SK-N-SH (cell line): ENCODE measurements at regions not wholly inside any gene's neighbourhood (a gene's known extent, or its start where the extent isn't known, plus 50 kb on each side); places are given as distances from the start of the nearest gene placed in this dataset.
A peak's percentile ranks its signal among the peaks of the same experiment; 100 is the strongest.

Experiments
- CTCF ChIA-PET: fragments of 300-600, 350-600 bp; formaldehyde crosslinking; extraction: SDS; loops from one replicate; lab custom pipeline; 2021; lab: Yijun Ruan, JAX
- POLR2A ChIA-PET: fragments of 350-600 bp; sonication (Branson Sonifier 250); formaldehyde crosslinking; extraction: SDS; loops from one replicate; lab custom pipeline; 2020; ENCODE audit warnings: antibody characterized with exemption, inconsistent platforms; lab: Yijun Ruan, JAX
- DNase-seq: peaks from one replicate; pipeline ENCODE4 v3.0.0; 2012
- H2AFZ ChIP-seq: fragments of 200-600 bp; sonication (generic); 2 replicates; pipeline ENCODE4 v1.8.1; 2016; ENCODE audit warnings: antibody characterized with exemption, mild to moderate bottlenecking, low read depth
- H3F3A ChIP-seq: fragments of 200-600 bp; sonication (generic); replicated peaks from 2 replicates; pipeline ENCODE3; 2016; ENCODE audit warnings: antibody characterized with exemption, mild to moderate bottlenecking; ENCODE audit not compliant: insufficient read depth
- H3K27ac ChIP-seq, 2 experiments: fragments of 200-500 bp in 1 of 2; fragments of 200-600 bp in 1 of 2; sonication (Bioruptor generic) in 1 of 2; sonication (generic), shearing (Covaris generic) in 1 of 2; 2 replicates each; pipeline versions ENCODE4 v1.5.1 to v1.6.1; 2014 to 2016; ENCODE audit warnings: low read depth in 2 of 2, inconsistent platforms in 1 of 2, low read length in 1 of 2, mild to moderate bottlenecking in 1 of 2, mixed read lengths in 1 of 2
- H3K27me3 ChIP-seq: fragments of 200-600 bp; sonication (generic), shearing (Covaris generic); 2 replicates; pipeline ENCODE4 v1.6.1; 2016; ENCODE audit warnings: mixed run types; ENCODE audit not compliant: insufficient read depth
- H3K36me3 ChIP-seq, 2 experiments: fragments of 200-500 bp in 1 of 2; fragments of 200-600 bp in 1 of 2; sonication (Bioruptor generic) in 1 of 2; sonication (generic) in 1 of 2; replicated peaks in 1 of 2; 2 replicates each; pipeline versions ENCODE3 to v1.5.1; 2014 to 2016; ENCODE audit warnings: low read length in 1 of 2, mild to moderate bottlenecking in 1 of 2; ENCODE audit not compliant: insufficient read depth in 2 of 2, control insufficient read depth in 1 of 2
- H3K4me1 ChIP-seq, 2 experiments: fragments of 200-500 bp in 1 of 2; fragments of 200-600 bp in 1 of 2; sonication (Bioruptor generic) in 1 of 2; sonication (generic), shearing (Covaris generic) in 1 of 2; 2 replicates each; pipeline versions ENCODE4 v1.5.1 to v1.6.1; 2014 to 2016; ENCODE audit warnings: low read depth in 1 of 2, low read length in 1 of 2, mixed run types in 1 of 2; ENCODE audit not compliant: insufficient read depth in 2 of 2, control insufficient read depth in 1 of 2
- H3K4me2 ChIP-seq: fragments of 200-600 bp; sonication (generic), shearing (Covaris generic); 2 replicates; pipeline ENCODE4 v1.6.1; 2017; ENCODE audit warnings: mixed run types
- H3K4me3 ChIP-seq, 2 experiments: fragments of 200-500 bp in 1 of 2; fragments of 200-600 bp in 1 of 2; sonication (Bioruptor generic) in 1 of 2; sonication (generic), shearing (Covaris generic) in 1 of 2; 2 replicates each; pipeline versions ENCODE4 v1.5.1 to v1.8.1; 2014 to 2016; ENCODE audit warnings: low read depth in 2 of 2, inconsistent platforms in 1 of 2, low read length in 1 of 2, mild to moderate bottlenecking in 1 of 2, mixed read lengths in 1 of 2, moderate library complexity in 1 of 2
- H3K79me2 ChIP-seq: fragments of 200-600 bp; sonication (generic); 2 replicates; pipeline ENCODE4 v1.8.1; 2017; ENCODE audit warnings: mild to moderate bottlenecking; ENCODE audit not compliant: insufficient read depth
- H3K9ac ChIP-seq: fragments of 200-600 bp; sonication (generic); 2 replicates; pipeline ENCODE4 v1.6.1; 2017; ENCODE audit warnings: mixed run types
- H3K9me2 ChIP-seq: fragments of 200-600 bp; sonication (generic); 2 replicates; pipeline ENCODE4 v1.6.1; 2017; ENCODE audit warnings: mixed run types
- H3K9me3 ChIP-seq: fragments of 200-600 bp; sonication (generic); 2 replicates; pipeline ENCODE4 v1.6.1; 2017; ENCODE audit warnings: mixed run types, mild to moderate bottlenecking, moderate library complexity
- H4K20me1 ChIP-seq: fragments of 200-600 bp; sonication (generic); 2 replicates; pipeline ENCODE4 v1.6.1; 2017; ENCODE audit warnings: mild to moderate bottlenecking, mixed run types; ENCODE audit not compliant: insufficient read depth
- CHD2 ChIP-seq: fragments of 150-350 bp; IDR thresholded peaks from 2 replicates; pipeline ENCODE4 v1.6.1; 2018; ENCODE audit warnings: low read length; ENCODE audit not compliant: partially characterized antibody
- EP300 ChIP-seq, 2 experiments: IDR thresholded peaks; 2 replicates each; pipeline versions ENCODE4 v1.4.0 to v1.6.1; 2012; ENCODE audit warnings: borderline replicate concordance in 1 of 2, low read depth in 1 of 2, low read length in 1 of 2
- FOSL2 ChIP-seq: IDR thresholded peaks from 2 replicates; pipeline ENCODE4 v1.4.0; 2012; ENCODE audit warnings: low read depth, mild to moderate bottlenecking, moderate library complexity, borderline replicate concordance
- FOXJ3 ChIP-seq: sonication (generic); formaldehyde crosslinking; IDR thresholded peaks from 2 replicates; pipeline ENCODE4 v1.5.1; 2020; ENCODE audit warnings: mild to moderate bottlenecking, missing genetic modification reagents
- JUND ChIP-seq: IDR thresholded peaks from 2 replicates; pipeline ENCODE4 v1.4.0; 2012
- MEF2A ChIP-seq: IDR thresholded peaks from 2 replicates; pipeline ENCODE4 v1.4.0; 2012; ENCODE audit warnings: low read depth, borderline replicate concordance
- MXI1 ChIP-seq: IDR thresholded peaks from 2 replicates; pipeline ENCODE4 v1.6.1; 2012; ENCODE audit warnings: mild to moderate bottlenecking, low read depth, low read length, improper control_type of control experiment
- NFIC ChIP-seq: IDR thresholded peaks from 2 replicates; pipeline ENCODE4 v1.4.0; 2012; ENCODE audit warnings: borderline replicate concordance
- POLR2AphosphoS5 ChIP-seq: IDR thresholded peaks from 2 replicates; pipeline ENCODE4 v1.6.1; 2012; ENCODE audit warnings: low read depth, low read length
- RXRA ChIP-seq: IDR thresholded peaks from 2 replicates; pipeline ENCODE4 v1.4.0; 2012; ENCODE audit warnings: low read depth, mild to moderate bottlenecking, borderline replicate concordance
- TCF12 ChIP-seq: IDR thresholded peaks from 2 replicates; pipeline ENCODE4 v1.4.0; 2012
- TEAD4 ChIP-seq: IDR thresholded peaks from 2 replicates; pipeline ENCODE4 v1.4.0; 2012; ENCODE audit warnings: mild to moderate bottlenecking, borderline replicate concordance; ENCODE audit not compliant: insufficient read depth
- YY1 ChIP-seq: IDR thresholded peaks from 2 replicates; pipeline ENCODE4 v1.4.0; 2012; ENCODE audit warnings: low read depth, mild to moderate bottlenecking
- WGBS: methylation state at CpG from one replicate; pipeline ENCODE4 v1.1.6; 2017; ENCODE audit warnings: low lambda C conversion rate; 5-methylcytosine and 5-hydroxymethylcytosine counted together
- TF ChIP-seq, protein P1 (sequence below): fragments of 150-350 bp; IDR thresholded peaks from 2 replicates; pipeline ENCODE4 v1.6.1; 2017; ENCODE audit warnings: antibody characterized with exemption, low read length, low read depth, borderline replicate concordance
- TF ChIP-seq, protein P2 (sequence below): IDR thresholded peaks from 2 replicates; pipeline ENCODE4; 2012
- TF ChIP-seq, protein P3 (sequence below): fragments of 200-600 bp; sonication (generic); IDR thresholded peaks from 2 replicates; pipeline ENCODE4 v1.6.1; 2017; ENCODE audit warnings: antibody characterized with exemption, mild to moderate bottlenecking, moderate library complexity
- TF ChIP-seq, protein P4 (sequence below): IDR thresholded peaks from 2 replicates; pipeline ENCODE4 v1.4.0; 2012; ENCODE audit warnings: low read depth

- no peak for DNase-seq
- no peaks in the 10 kb centered on the region for H3K9me3 ChIP-seq
- no peaks in the 10 kb centered on the region for H3K36me3 ChIP-seq
- H3K79me2 ChIP-seq = no peaks in the 10 kb centered on the region
- peak overlapping the region in 1 of 2 experiments; percentile 53; a peak in 2 of 4 replicates for H3K27ac ChIP-seq
- H3K4me1 ChIP-seq = peaks cover 7 to 38% of the 10 kb centered on the region in 2 experiments; a peak in 3 of 4 replicates
- no peak overlapping the region for H3K9ac ChIP-seq
- ChIA-PET CTCF (interaction anchor here (0.6 kb wide), 1 partner anchor 923 kb away, joined by 3 read pairs; no protein-coding TSS in a partner anchor), POLR2A (no interaction called here)
- TF ChIP-seq, protein P1, sequence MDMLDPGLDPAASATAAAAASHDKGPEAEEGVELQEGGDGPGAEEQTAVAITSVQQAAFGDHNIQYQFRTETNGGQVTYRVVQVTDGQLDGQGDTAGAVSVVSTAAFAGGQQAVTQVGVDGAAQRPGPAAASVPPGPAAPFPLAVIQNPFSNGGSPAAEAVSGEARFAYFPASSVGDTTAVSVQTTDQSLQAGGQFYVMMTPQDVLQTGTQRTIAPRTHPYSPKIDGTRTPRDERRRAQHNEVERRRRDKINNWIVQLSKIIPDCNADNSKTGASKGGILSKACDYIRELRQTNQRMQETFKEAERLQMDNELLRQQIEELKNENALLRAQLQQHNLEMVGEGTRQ = no peak
- TF ChIP-seq NFIC = peak; percentile 10; the same call in 1 of the 2 replicates
- TF ChIP-seq RXRA = no peak
- no peak for TF ChIP-seq FOXJ3 (CRISPR knock-in tag)
- peak; percentile 14; the same call in 1 of the 2 replicates for TF ChIP-seq POLR2AphosphoS5
- TF ChIP-seq, protein P2, sequence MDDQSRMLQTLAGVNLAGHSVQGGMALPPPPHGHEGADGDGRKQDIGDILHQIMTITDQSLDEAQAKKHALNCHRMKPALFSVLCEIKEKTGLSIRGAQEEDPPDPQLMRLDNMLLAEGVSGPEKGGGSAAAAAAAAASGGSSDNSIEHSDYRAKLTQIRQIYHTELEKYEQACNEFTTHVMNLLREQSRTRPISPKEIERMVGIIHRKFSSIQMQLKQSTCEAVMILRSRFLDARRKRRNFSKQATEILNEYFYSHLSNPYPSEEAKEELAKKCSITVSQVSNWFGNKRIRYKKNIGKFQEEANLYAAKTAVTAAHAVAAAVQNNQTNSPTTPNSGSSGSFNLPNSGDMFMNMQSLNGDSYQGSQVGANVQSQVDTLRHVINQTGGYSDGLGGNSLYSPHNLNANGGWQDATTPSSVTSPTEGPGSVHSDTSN = peak; percentile 84
- peak; percentile 59 for TF ChIP-seq TCF12
- TF ChIP-seq JUND = peak; percentile 60
- TF ChIP-seq, protein P3, sequence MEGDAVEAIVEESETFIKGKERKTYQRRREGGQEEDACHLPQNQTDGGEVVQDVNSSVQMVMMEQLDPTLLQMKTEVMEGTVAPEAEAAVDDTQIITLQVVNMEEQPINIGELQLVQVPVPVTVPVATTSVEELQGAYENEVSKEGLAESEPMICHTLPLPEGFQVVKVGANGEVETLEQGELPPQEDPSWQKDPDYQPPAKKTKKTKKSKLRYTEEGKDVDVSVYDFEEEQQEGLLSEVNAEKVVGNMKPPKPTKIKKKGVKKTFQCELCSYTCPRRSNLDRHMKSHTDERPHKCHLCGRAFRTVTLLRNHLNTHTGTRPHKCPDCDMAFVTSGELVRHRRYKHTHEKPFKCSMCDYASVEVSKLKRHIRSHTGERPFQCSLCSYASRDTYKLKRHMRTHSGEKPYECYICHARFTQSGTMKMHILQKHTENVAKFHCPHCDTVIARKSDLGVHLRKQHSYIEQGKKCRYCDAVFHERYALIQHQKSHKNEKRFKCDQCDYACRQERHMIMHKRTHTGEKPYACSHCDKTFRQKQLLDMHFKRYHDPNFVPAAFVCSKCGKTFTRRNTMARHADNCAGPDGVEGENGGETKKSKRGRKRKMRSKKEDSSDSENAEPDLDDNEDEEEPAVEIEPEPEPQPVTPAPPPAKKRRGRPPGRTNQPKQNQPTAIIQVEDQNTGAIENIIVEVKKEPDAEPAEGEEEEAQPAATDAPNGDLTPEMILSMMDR = no peak
- no peak for TF ChIP-seq MXI1
- peak in 1 of 2 experiments; percentile 72; a peak in 2 of 4 replicates for TF ChIP-seq EP300 (IDR thresholded peaks at IDR 0.05; ENCODE audit: borderline replicate concordance in 1 of 2, low read depth in 1 of 2, low read length in 1 of 2)
- peak; percentile 55; the same call in 1 of the 2 replicates for TF ChIP-seq FOSL2
- no peak for TF ChIP-seq TEAD4
- TF ChIP-seq MEF2A = no peak
- no peak overlapping the region for H3K4me3 ChIP-seq
- H4K20me1 ChIP-seq = no peaks in the 10 kb centered on the region
- H3K9me2 ChIP-seq = no peaks in the 10 kb centered on the region
- H3F3A ChIP-seq = peaks cover 13% of the 10 kb centered on the region
- WGBS = 73% methylated on average over 6 of the region's 6 CpGs
- no peak overlapping the region for H3K4me2 ChIP-seq
- H3K27me3 ChIP-seq = no peaks in the 10 kb centered on the region
- H2AFZ ChIP-seq = peak overlapping the region; percentile 58
Measured at GRCh38 chr2:18440141-18440661, 120.3 kb downstream of the RDH14 start.

- Histone ChIP-seq H3K4me1 (peaks cover 7 to 38% of the 10 kb centered on the region in 2 experiments; a peak in 3 of 4 replicates), H3K79me2 (no peaks in the 10 kb centered on the region), H3K9ac (no peak overlapping the region), H3K27ac (peak overlapping the region in 1 of 2 experiments; percentile 53; a peak in 2 of 4 replicates), H3F3A (peaks cover 13% of the 10 kb centered on the region), H3K4me2 (no peak overlapping the region), H3K9me3 (no peaks in the 10 kb centered on the region), H3K27me3 (no peaks in the 10 kb centered on the region), H3K9me2 (no peaks in the 10 kb centered on the region), H2AFZ (peak overlapping the region; percentile 58), H3K36me3 (no peaks in the 10 kb centered on the region), H4K20me1 (no peaks in the 10 kb centered on the region), H3K4me3 (no peak overlapping the region)
- WGBS = 53% methylated on average over 3 of the region's 3 CpGs
- POLR2A ChIA-PET = no interaction called here
- no peak for DNase-seq
- CTCF ChIA-PET = interaction anchor here (0.6 kb wide), 1 partner anchor 924 kb away, joined by 3 read pairs; no protein-coding TSS in a partner anchor
- TF ChIP-seq, protein P2 = no peak
- TF ChIP-seq, protein P1 = no peak
- TF ChIP-seq, protein P4, sequence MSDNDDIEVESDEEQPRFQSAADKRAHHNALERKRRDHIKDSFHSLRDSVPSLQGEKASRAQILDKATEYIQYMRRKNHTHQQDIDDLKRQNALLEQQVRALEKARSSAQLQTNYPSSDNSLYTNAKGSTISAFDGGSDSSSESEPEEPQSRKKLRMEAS = no peak
- TF ChIP-seq FOXJ3 (CRISPR knock-in tag) (no peak), POLR2AphosphoS5 (no peak), CHD2 (no peak), YY1 (no peak)
- TF ChIP-seq, protein P3 = no peak
Measured at GRCh38 chr2:18439716-18440115, 120.7 kb downstream of the RDH14 start.
